CD4-positive, CD25-positive, alpha-beta regulatory T cell (primary cell): ENCODE measurements at regions not wholly inside any gene's neighbourhood (a gene's known extent, or its start where the extent isn't known, plus 50 kb on each side); places are given as distances from the start of the nearest gene placed in this dataset.

Experiments
- ATAC-seq, 2 donors: fragments of 150-1000 bp; cut with Tn5 transposase; one replicate each; pipeline ENCODE4 v1.10.0; 2021; ENCODE audit warnings: low read depth in 2 of 2, moderate number of reproducible peaks in 2 of 2, moderate library complexity in 1 of 2
- DNase-seq, 3 donors: peaks; one replicate each; pipeline versions ENCODE4 v3.0.0 to v3.0.0-alpha.2; 2012 to 2022; ENCODE audit warnings: mixed read lengths in 1 of 3
- H3K27ac ChIP-seq: one replicate; pipeline ENCODE4 v1.7.0; 2013; ENCODE audit warnings: mild to moderate bottlenecking, low read length; ENCODE audit not compliant: insufficient read depth, poor library complexity, severe bottlenecking
- H3K27me3 ChIP-seq: one replicate; pipeline ENCODE4 v1.7.0; 2013; ENCODE audit warnings: low read length; ENCODE audit not compliant: control insufficient read depth, insufficient read depth
- H3K36me3 ChIP-seq: one replicate; pipeline ENCODE4 v1.7.0; 2013; ENCODE audit warnings: mild to moderate bottlenecking, low read length, moderate library complexity; ENCODE audit not compliant: control insufficient read depth, insufficient read depth
- H3K4me1 ChIP-seq: 2 replicates; pipeline ENCODE4 v1.7.0; 2013; ENCODE audit warnings: mild to moderate bottlenecking, low read length; ENCODE audit not compliant: insufficient read depth, control insufficient read depth, poor library complexity, severe bottlenecking
- H3K4me3 ChIP-seq: one replicate; pipeline ENCODE4 v1.7.0; 2013; ENCODE audit warnings: low read depth, mild to moderate bottlenecking, low read length, moderate library complexity
- H3K9me3 ChIP-seq, 2 experiments: 1 replicate in 1 of 2; 2 replicates in 1 of 2; pipeline ENCODE4 v1.7.0; 2013; ENCODE audit warnings: low read length in 2 of 2, mild to moderate bottlenecking in 1 of 2, moderate library complexity in 1 of 2; ENCODE audit not compliant: control insufficient read depth in 2 of 2
- H3K27ac Mint-ChIP-seq, 3 donors: one replicate each; pipeline ENCODE4 v1.8.0; 2020 to 2022; ENCODE audit warnings: mild to moderate bottlenecking in 3 of 3, mixed read lengths in 3 of 3, moderate library complexity in 2 of 3
- H3K27me3 Mint-ChIP-seq: one replicate; pipeline ENCODE4 v1.8.0; 2022; ENCODE audit warnings: mild to moderate bottlenecking, mixed read lengths
- H3K36me3 Mint-ChIP-seq: one replicate; pipeline ENCODE4 v1.8.0; 2020; ENCODE audit warnings: mixed read lengths
- H3K4me1 Mint-ChIP-seq, 4 donors: one replicate each; pipeline ENCODE4 v1.8.0; 2020 to 2022; ENCODE audit warnings: mixed read lengths in 4 of 4, mild to moderate bottlenecking in 1 of 4
- H3K4me3 Mint-ChIP-seq, 4 donors: one replicate each; pipeline ENCODE4 v1.8.0; 2020 to 2022; ENCODE audit warnings: mild to moderate bottlenecking in 4 of 4, mixed read lengths in 4 of 4, moderate library complexity in 3 of 4
- H3K9me3 Mint-ChIP-seq, 7 donors: one replicate each; pipeline ENCODE4 v1.8.0; 2020 to 2022; ENCODE audit warnings: mixed read lengths in 7 of 7, mild to moderate bottlenecking in 3 of 7, moderate library complexity in 2 of 7

GRCh38 chr17:53949473-53950090, 126.9 kb downstream of the KIF2B start:
- H3K4me3 Mint-ChIP-seq, result no peak overlapping the region
- no peaks in the 10 kb centered on the region for H3K36me3 Mint-ChIP-seq
- H3K27ac Mint-ChIP-seq, result no peak overlapping the region
- Histone ChIP-seq H3K36me3 (no peaks in the 10 kb centered on the region), H3K9me3 (peaks cover 14 to 17% of the 10 kb centered on the region in 2 experiments), H3K4me3 (no peak overlapping the region), H3K27ac (no peak overlapping the region), H3K4me1 (no peaks in the 10 kb centered on the region), H3K27me3 (no peaks in the 10 kb centered on the region)
- ATAC-seq (no peak), DNase-seq (no peak)
- H3K27me3 Mint-ChIP-seq, result no peaks in the 10 kb centered on the region
- no peaks in the 10 kb centered on the region for H3K4me1 Mint-ChIP-seq
- H3K9me3 Mint-ChIP-seq, result peaks cover 0 to 36% (median 8%) of the 10 kb centered on the region in 7 donors

GRCh38 chr17:53950207-53950857, 127.6 kb downstream of the KIF2B start:
- no peak for ATAC-seq
- Histone ChIP-seq H3K36me3 (no peaks in the 10 kb centered on the region), H3K9me3 (peaks cover 14 to 19% of the 10 kb centered on the region in 2 experiments), H3K27ac (no peak overlapping the region), H3K4me3 (no peak overlapping the region), H3K4me1 (no peaks in the 10 kb centered on the region), H3K27me3 (no peaks in the 10 kb centered on the region)
- H3K27me3 Mint-ChIP-seq, result no peaks in the 10 kb centered on the region
- no peak for DNase-seq
- H3K27ac Mint-ChIP-seq, result no peak overlapping the region
- H3K9me3 Mint-ChIP-seq, result peaks cover 0 to 36% (median 12%) of the 10 kb centered on the region in 7 donors
- H3K4me1 Mint-ChIP-seq, result no peaks in the 10 kb centered on the region
- H3K36me3 Mint-ChIP-seq, result no peaks in the 10 kb centered on the region
- H3K4me3 Mint-ChIP-seq, result no peak overlapping the region

GRCh38 chr17:53950858-53951250, 128.1 kb downstream of the KIF2B start:
- no peaks in the 10 kb centered on the region for H3K4me1 ChIP-seq
- no peak overlapping the region for H3K27ac ChIP-seq
- no peaks in the 10 kb centered on the region for H3K36me3 ChIP-seq
- Mint-ChIP-seq H3K36me3 (no peaks in the 10 kb centered on the region), H3K27ac (no peak overlapping the region), H3K27me3 (no peaks in the 10 kb centered on the region), H3K9me3 (peaks cover 0 to 41% (median 16%) of the 10 kb centered on the region in 7 donors), H3K4me3 (no peak overlapping the region), H3K4me1 (no peaks in the 10 kb centered on the region)
- no peaks in the 10 kb centered on the region for H3K27me3 ChIP-seq
- ATAC-seq (no peak), DNase-seq (no peak)
- peaks cover 16 to 24% of the 10 kb centered on the region in 2 experiments for H3K9me3 ChIP-seq
- no peak overlapping the region for H3K4me3 ChIP-seq

GRCh38 chr17:53971361-53971760, 148.6 kb downstream of the KIF2B start:
- H3K9me3 ChIP-seq, result peaks cover 0 to 2% of the 10 kb centered on the region in 2 experiments
- Mint-ChIP-seq H3K4me1 (no peaks in the 10 kb centered on the region), H3K27me3 (no peaks in the 10 kb centered on the region), H3K4me3 (no peak overlapping the region), H3K36me3 (no peaks in the 10 kb centered on the region), H3K9me3 (peaks cover 1 to 12% (median 9%) of the 10 kb centered on the region in 7 donors), H3K27ac (no peak overlapping the region)
- ATAC-seq, result no peak
- H3K4me3 ChIP-seq, result no peak overlapping the region
- no peaks in the 10 kb centered on the region for H3K27me3 ChIP-seq
- no peak overlapping the region for H3K27ac ChIP-seq
- H3K4me1 ChIP-seq, result no peaks in the 10 kb centered on the region
- DNase-seq, result no peak
- no peaks in the 10 kb centered on the region for H3K36me3 ChIP-seq

GRCh38 chr17:53979991-53980390, 157.3 kb downstream of the KIF2B start:
- ATAC-seq (no peak), DNase-seq (no peak)
- H3K27ac Mint-ChIP-seq, result no peak overlapping the region
- no peaks in the 10 kb centered on the region for H3K36me3 Mint-ChIP-seq
- H3K9me3 Mint-ChIP-seq, result peaks cover 0 to 16% (median 6%) of the 10 kb centered on the region in 7 donors
- Histone ChIP-seq H3K9me3 (peaks cover 0 to 2% of the 10 kb centered on the region in 2 experiments), H3K27me3 (no peaks in the 10 kb centered on the region), H3K27ac (no peak overlapping the region), H3K4me1 (no peaks in the 10 kb centered on the region), H3K4me3 (no peak overlapping the region), H3K36me3 (no peaks in the 10 kb centered on the region)
- peak overlapping the region in 1 of 4 donors; percentile 21 for H3K4me3 Mint-ChIP-seq
- H3K4me1 Mint-ChIP-seq, result no peaks in the 10 kb centered on the region
- H3K27me3 Mint-ChIP-seq, result no peaks in the 10 kb centered on the region

GRCh38 chr17:53996131-53996530, 173.4 kb downstream of the KIF2B start:
- no peak for DNase-seq
- H3K4me1 ChIP-seq, result no peaks in the 10 kb centered on the region
- H3K27me3 ChIP-seq, result no peaks in the 10 kb centered on the region
- no peak overlapping the region for H3K4me3 Mint-ChIP-seq
- no peaks in the 10 kb centered on the region for H3K36me3 ChIP-seq
- H3K27ac Mint-ChIP-seq, result no peak overlapping the region
- peaks cover 0 to 12% (median 4%) of the 10 kb centered on the region in 7 donors for H3K9me3 Mint-ChIP-seq
- H3K9me3 ChIP-seq, result no peaks in the 10 kb centered on the region
- H3K27ac ChIP-seq, result no peak overlapping the region
- H3K4me1 Mint-ChIP-seq, result no peaks in the 10 kb centered on the region
- no peaks in the 10 kb centered on the region for H3K36me3 Mint-ChIP-seq
- no peak overlapping the region for H3K4me3 ChIP-seq
- ATAC-seq, result no peak
- no peaks in the 10 kb centered on the region for H3K27me3 Mint-ChIP-seq

- no peak for ATAC-seq
These were observed 174.2 kb downstream of the KIF2B start for GRCh38 chr17:53996890-53997289.

GRCh38 chr17:54007855-54008254, 185.1 kb downstream of the KIF2B start:
- ATAC-seq (no peak), DNase-seq (no peak)
- Histone ChIP-seq H3K36me3 (no peaks in the 10 kb centered on the region), H3K9me3 (no peaks in the 10 kb centered on the region), H3K27me3 (no peaks in the 10 kb centered on the region), H3K27ac (no peak overlapping the region), H3K4me3 (no peak overlapping the region), H3K4me1 (no peaks in the 10 kb centered on the region)
- Mint-ChIP-seq H3K27me3 (peaks cover 4% of the 10 kb centered on the region), H3K27ac (no peak overlapping the region), H3K4me3 (no peak overlapping the region), H3K9me3 (peaks cover 0 to 13% (median 3%) of the 10 kb centered on the region in 7 donors), H3K4me1 (no peaks in the 10 kb centered on the region), H3K36me3 (no peaks in the 10 kb centered on the region)

More at GRCh38 chr17:53996890-53997289, 174.2 kb downstream of the KIF2B start:
- no peaks in the 10 kb centered on the region for H3K36me3 ChIP-seq
- DNase-seq, result no peak
- Mint-ChIP-seq H3K4me1 (no peaks in the 10 kb centered on the region), H3K4me3 (no peak overlapping the region), H3K27ac (no peak overlapping the region), H3K9me3 (peaks cover 1 to 17% (median 4%) of the 10 kb centered on the region in 7 donors), H3K27me3 (no peaks in the 10 kb centered on the region), H3K36me3 (no peaks in the 10 kb centered on the region)
- H3K4me3 ChIP-seq, result no peak overlapping the region
- H3K27ac ChIP-seq, result no peak overlapping the region
- no peaks in the 10 kb centered on the region for H3K9me3 ChIP-seq
- H3K27me3 ChIP-seq, result no peaks in the 10 kb centered on the region
- no peaks in the 10 kb centered on the region for H3K4me1 ChIP-seq
